HepG2 (cell line): ENCODE measurements at regions not wholly inside any gene's neighbourhood (a gene's known extent, or its start where the extent isn't known, plus 50 kb on each side); places are given as distances from the start of the nearest gene placed in this dataset.
A peak's percentile ranks its signal among the peaks of the same experiment; 100 is the strongest.

Experiments
- ATF4 ChIP-seq, 2 experiments: fragments of 450-650 bp in 1 of 2; sonication (generic) in 1 of 2; formaldehyde crosslinking; IDR thresholded peaks; 2 replicates each; pipeline versions ENCODE4 v1.5.0 to v1.8.0; 2020 to 2022; ENCODE audit warnings: mild to moderate bottlenecking in 1 of 2, missing genetic modification reagents in 1 of 2
- ETS1 ChIP-seq: sonication (generic); formaldehyde crosslinking; IDR thresholded peaks from 2 replicates; pipeline ENCODE4 v1.4.0; 2020; ENCODE audit warnings: missing genetic modification reagents
- GATAD1 ChIP-seq: IDR thresholded peaks from 2 replicates; pipeline ENCODE4 v1.6.1; 2016; ENCODE audit warnings: missing genetic modification reagents, missing compliant biosample characterization
- HMG20B ChIP-seq: conservative IDR thresholded peaks from 2 replicates; pipeline ENCODE4 v1.6.1; 2016; ENCODE audit warnings: missing genetic modification reagents, missing compliant biosample characterization
- HOXA9 ChIP-seq: sonication (generic); formaldehyde crosslinking; IDR thresholded peaks from 2 replicates; pipeline ENCODE4 v1.8.1; 2022; ENCODE audit warnings: missing genetic modification reagents, mild to moderate bottlenecking, moderate library complexity, borderline replicate concordance
- IRF2 ChIP-seq: IDR thresholded peaks from 2 replicates; pipeline ENCODE4 v1.6.1; 2018; ENCODE audit warnings: missing genetic modification reagents, missing compliant biosample characterization
- SP2 ChIP-seq: sonication (generic); formaldehyde crosslinking; IDR thresholded peaks from 2 replicates; pipeline ENCODE4 v1.5.1; 2020; ENCODE audit warnings: mild to moderate bottlenecking, missing genetic modification reagents
- SP4 ChIP-seq: sonication (generic); formaldehyde crosslinking; IDR thresholded peaks from 2 replicates; pipeline ENCODE4 v1.8.1; 2023; ENCODE audit warnings: mild to moderate bottlenecking, missing genetic modification reagents
- SRSF1 ChIP-seq: fragments of 200-400 bp; formaldehyde crosslinking; optimal IDR thresholded peaks from 2 replicates; pipeline ENCODE3; 2017; ENCODE audit warnings: mild to moderate bottlenecking, low read depth, low read length, moderate library complexity
- U2AF2 ChIP-seq: fragments of 200-400 bp; formaldehyde crosslinking; IDR thresholded peaks from 2 replicates; pipeline ENCODE4 v1.6.1; 2017; ENCODE audit warnings: low read depth, mild to moderate bottlenecking, low read length
- ZNF230 ChIP-seq: sonication (generic); formaldehyde crosslinking; IDR thresholded peaks from 2 replicates; pipeline ENCODE4 v1.4.0; 2020; ENCODE audit warnings: mild to moderate bottlenecking, missing genetic modification reagents
- ZNF335 ChIP-seq: sonication (generic); formaldehyde crosslinking; IDR thresholded peaks from 2 replicates; pipeline ENCODE4 v1.4.0; 2020; ENCODE audit warnings: missing genetic modification reagents
- ZNF432 ChIP-seq: sonication (generic); formaldehyde crosslinking; IDR thresholded peaks from 2 replicates; pipeline ENCODE4 v1.5.0; 2020; ENCODE audit warnings: missing genetic modification reagents, mild to moderate bottlenecking, borderline replicate concordance
- ZNF607 ChIP-seq: sonication (generic); formaldehyde crosslinking; IDR thresholded peaks from 2 replicates; pipeline ENCODE4 v1.5.1; 2020; ENCODE audit warnings: missing genetic modification reagents, mild to moderate bottlenecking, borderline replicate concordance
- ZNF747 ChIP-seq: sonication (generic); formaldehyde crosslinking; IDR thresholded peaks from 2 replicates; pipeline ENCODE4 v1.8.1; 2023; ENCODE audit warnings: missing genetic modification reagents, mild to moderate bottlenecking, borderline replicate concordance
- ZNF878 ChIP-seq: sonication (generic); formaldehyde crosslinking; IDR thresholded peaks from 2 replicates; pipeline ENCODE4 v1.8.1; 2023; ENCODE audit warnings: mild to moderate bottlenecking, missing genetic modification reagents, moderate library complexity
- TF ChIP-seq, protein P1 (sequence below): sonication (generic); formaldehyde crosslinking; IDR thresholded peaks from 2 replicates; pipeline ENCODE4 v1.4.0; 2020; ENCODE audit warnings: mild to moderate bottlenecking, missing genetic modification reagents
- TF ChIP-seq, protein P2 (sequence below): sonication (generic); formaldehyde crosslinking; IDR thresholded peaks from 2 replicates; pipeline ENCODE4 v1.5.1; 2020; ENCODE audit warnings: mild to moderate bottlenecking, missing genetic modification reagents, borderline replicate concordance
- TF ChIP-seq, protein P3 (sequence below): sonication (generic); formaldehyde crosslinking; IDR thresholded peaks from 2 replicates; pipeline ENCODE4 v1.4.0; 2020; ENCODE audit warnings: missing genetic modification reagents

DNA sequence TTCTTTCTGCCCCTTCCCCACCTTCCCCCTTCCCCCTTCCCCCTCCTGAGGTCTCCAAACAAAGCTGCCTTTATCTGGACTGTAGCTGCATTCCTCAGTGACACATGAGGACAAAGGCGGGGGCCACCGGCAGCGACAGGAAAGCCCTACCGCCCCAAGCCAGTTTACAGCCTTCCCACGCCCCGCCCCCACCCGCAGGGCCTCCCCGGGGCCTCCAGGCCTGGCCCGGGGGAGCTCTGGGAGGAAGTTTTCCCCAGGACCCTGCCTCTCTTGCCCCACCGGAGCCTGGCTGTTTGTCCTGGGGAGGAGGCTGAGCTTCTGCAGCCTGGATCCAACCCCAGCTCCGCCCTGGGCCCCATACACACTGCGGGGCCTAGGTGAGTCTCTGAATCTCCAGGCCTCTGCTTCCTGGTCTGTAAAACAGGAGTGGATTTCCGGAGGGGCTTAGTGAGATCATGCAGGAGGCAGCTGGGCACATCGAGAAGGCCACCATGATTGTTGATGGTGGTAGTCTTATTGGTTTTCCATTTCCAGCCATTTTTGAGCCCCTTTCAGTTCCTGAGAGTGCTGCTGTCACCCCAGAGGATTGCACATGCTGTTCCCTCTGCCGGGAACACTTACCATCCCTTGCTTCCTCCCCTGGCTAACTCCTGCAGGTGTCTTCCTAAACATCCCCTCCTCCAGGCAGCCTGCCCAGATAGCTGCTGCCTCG is 130.7 kb downstream of the MN1 start (continued):
- TF ChIP-seq ETS1 (CRISPR knock-in tag) (no peak), HMG20B (CRISPR knock-in tag) (no peak; the same call in 1 of the 2 replicates), HOXA9 (CRISPR knock-in tag) (no peak), IRF2 (CRISPR knock-in tag) (no peak), ZNF230 (CRISPR knock-in tag) (no peak), SRSF1 (no peak), ZNF878 (CRISPR knock-in tag) (no peak), ZNF335 (CRISPR knock-in tag) (no peak), SP2 (no peak), ATF4 (CRISPR knock-in tag; IDR thresholded peaks at IDR 0.05) (no peak), U2AF2 (no peak), ZNF747 (CRISPR knock-in tag) (no peak), ZNF432 (no peak), GATAD1 (CRISPR knock-in tag) (no peak), SP4 (CRISPR knock-in tag) (no peak), ZNF607 (CRISPR knock-in tag) (no peak)
- TF ChIP-seq, protein P1, sequence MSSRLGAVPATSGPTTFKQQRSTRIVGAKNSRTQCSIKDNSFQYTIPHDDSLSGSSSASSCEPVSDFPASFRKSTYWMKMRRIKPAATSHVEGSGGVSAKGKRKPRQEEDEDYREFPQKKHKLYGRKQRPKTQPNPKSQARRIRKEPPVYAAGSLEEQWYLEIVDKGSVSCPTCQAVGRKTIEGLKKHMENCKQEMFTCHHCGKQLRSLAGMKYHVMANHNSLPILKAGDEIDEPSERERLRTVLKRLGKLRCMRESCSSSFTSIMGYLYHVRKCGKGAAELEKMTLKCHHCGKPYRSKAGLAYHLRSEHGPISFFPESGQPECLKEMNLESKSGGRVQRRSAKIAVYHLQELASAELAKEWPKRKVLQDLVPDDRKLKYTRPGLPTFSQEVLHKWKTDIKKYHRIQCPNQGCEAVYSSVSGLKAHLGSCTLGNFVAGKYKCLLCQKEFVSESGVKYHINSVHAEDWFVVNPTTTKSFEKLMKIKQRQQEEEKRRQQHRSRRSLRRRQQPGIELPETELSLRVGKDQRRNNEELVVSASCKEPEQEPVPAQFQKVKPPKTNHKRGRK (CRISPR knock-in tag), result 0 out of 2 replicates have a peak, but pooled peaks have one; percentile 45
- TF ChIP-seq, protein P2, sequence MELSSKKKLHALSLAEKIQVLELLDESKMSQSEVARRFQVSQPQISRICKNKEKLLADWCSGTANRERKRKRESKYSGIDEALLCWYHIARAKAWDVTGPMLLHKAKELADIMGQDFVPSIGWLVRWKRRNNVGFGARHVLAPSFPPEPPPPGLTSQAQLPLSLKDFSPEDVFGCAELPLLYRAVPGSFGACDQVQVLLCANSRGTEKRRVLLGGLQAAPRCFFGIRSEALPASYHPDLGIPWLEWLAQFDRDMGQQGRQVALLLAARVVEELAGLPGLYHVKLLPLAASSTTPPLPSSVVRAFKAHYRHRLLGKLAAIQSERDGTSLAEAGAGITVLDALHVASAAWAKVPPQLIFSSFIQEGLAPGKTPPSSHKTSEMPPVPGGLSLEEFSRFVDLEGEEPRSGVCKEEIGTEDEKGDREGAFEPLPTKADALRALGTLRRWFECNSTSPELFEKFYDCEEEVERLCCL (CRISPR knock-in tag), result no peak
- TF ChIP-seq, protein P3, sequence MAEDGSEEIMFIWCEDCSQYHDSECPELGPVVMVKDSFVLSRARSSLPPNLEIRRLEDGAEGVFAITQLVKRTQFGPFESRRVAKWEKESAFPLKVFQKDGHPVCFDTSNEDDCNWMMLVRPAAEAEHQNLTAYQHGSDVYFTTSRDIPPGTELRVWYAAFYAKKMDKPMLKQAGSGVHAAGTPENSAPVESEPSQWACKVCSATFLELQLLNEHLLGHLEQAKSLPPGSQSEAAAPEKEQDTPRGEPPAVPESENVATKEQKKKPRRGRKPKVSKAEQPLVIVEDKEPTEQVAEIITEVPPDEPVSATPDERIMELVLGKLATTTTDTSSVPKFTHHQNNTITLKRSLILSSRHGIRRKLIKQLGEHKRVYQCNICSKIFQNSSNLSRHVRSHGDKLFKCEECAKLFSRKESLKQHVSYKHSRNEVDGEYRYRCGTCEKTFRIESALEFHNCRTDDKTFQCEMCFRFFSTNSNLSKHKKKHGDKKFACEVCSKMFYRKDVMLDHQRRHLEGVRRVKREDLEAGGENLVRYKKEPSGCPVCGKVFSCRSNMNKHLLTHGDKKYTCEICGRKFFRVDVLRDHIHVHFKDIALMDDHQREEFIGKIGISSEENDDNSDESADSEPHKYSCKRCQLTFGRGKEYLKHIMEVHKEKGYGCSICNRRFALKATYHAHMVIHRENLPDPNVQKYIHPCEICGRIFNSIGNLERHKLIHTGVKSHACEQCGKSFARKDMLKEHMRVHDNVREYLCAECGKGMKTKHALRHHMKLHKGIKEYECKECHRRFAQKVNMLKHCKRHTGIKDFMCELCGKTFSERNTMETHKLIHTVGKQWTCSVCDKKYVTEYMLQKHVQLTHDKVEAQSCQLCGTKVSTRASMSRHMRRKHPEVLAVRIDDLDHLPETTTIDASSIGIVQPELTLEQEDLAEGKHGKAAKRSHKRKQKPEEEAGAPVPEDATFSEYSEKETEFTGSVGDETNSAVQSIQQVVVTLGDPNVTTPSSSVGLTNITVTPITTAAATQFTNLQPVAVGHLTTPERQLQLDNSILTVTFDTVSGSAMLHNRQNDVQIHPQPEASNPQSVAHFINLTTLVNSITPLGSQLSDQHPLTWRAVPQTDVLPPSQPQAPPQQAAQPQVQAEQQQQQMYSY (CRISPR knock-in tag), result peak; percentile 86
